Skeletal muscle satellite cell (primary cell): ENCODE measurements at regions not wholly inside any gene's neighbourhood (a gene's known extent, or its start where the extent isn't known, plus 50 kb on each side); places are given as distances from the start of the nearest gene placed in this dataset.

Experiments used
- H3K27me3 ChIP-seq: 2 replicates; pipeline ENCODE4 v1.7.0; 2013; ENCODE audit warnings: low read length; ENCODE audit not compliant: control insufficient read depth, insufficient read depth
- H3K36me3 ChIP-seq: 2 replicates; pipeline ENCODE4 v1.7.0; 2013; ENCODE audit warnings: mild to moderate bottlenecking, control low read depth, low read length; ENCODE audit not compliant: insufficient read depth
- H3K4me1 ChIP-seq: 2 replicates; pipeline ENCODE4 v1.7.0; 2013; ENCODE audit warnings: low read length; ENCODE audit not compliant: control insufficient read depth, insufficient read depth
- H3K4me2 ChIP-seq: 2 replicates; pipeline ENCODE4 v1.7.0; 2013; ENCODE audit warnings: mild to moderate bottlenecking, low read length
- H3K4me3 ChIP-seq: 2 replicates; pipeline ENCODE4 v1.7.0; 2013; ENCODE audit warnings: low read length
- H3K9ac ChIP-seq: 2 replicates; pipeline ENCODE4 v1.7.0; 2013; ENCODE audit warnings: mild to moderate bottlenecking, low read depth, low read length, moderate library complexity
- H3K9me3 ChIP-seq: replicated peaks from 2 replicates; pipeline ENCODE4 v1.7.0; 2013; ENCODE audit warnings: mild to moderate bottlenecking, control low read depth, low read length

- peaks cover 28% of the 10 kb centered on the region for H3K27me3 ChIP-seq
- H3K9me3 ChIP-seq: no peaks in the 10 kb centered on the region
- H3K36me3 ChIP-seq: no peaks in the 10 kb centered on the region
- no peaks in the 10 kb centered on the region for H3K4me1 ChIP-seq
- no peak overlapping the region for H3K9ac ChIP-seq
- no peak overlapping the region for H3K4me2 ChIP-seq
- no peak overlapping the region for H3K4me3 ChIP-seq
Measured at GRCh38 chr22:22389467-22389866, 119.1 kb downstream of the ZNF280B start.

- no peak overlapping the region for H3K9ac ChIP-seq
- no peak overlapping the region for H3K4me3 ChIP-seq
- H3K4me2 ChIP-seq: no peak overlapping the region
- H3K4me1 ChIP-seq: no peaks in the 10 kb centered on the region
- no peaks in the 10 kb centered on the region for H3K36me3 ChIP-seq
- H3K27me3 ChIP-seq: peaks cover 35% of the 10 kb centered on the region
- H3K9me3 ChIP-seq: no peaks in the 10 kb centered on the region
Measured at GRCh38 chr22:22390989-22391388, 117.6 kb downstream of the ZNF280B start.

- Histone ChIP-seq H3K4me1 (no peaks in the 10 kb centered on the region), H3K4me2 (no peak overlapping the region), H3K9ac (no peak overlapping the region), H3K4me3 (no peak overlapping the region), H3K9me3 (no peaks in the 10 kb centered on the region), H3K27me3 (peaks cover 39% of the 10 kb centered on the region), H3K36me3 (no peaks in the 10 kb centered on the region)
Measured at GRCh38 chr22:22391543-22391942, 117.0 kb downstream of the ZNF280B start.

- no peak overlapping the region for H3K9ac ChIP-seq
- no peak overlapping the region for H3K4me2 ChIP-seq
- no peaks in the 10 kb centered on the region for H3K36me3 ChIP-seq
- no peak overlapping the region for H3K4me3 ChIP-seq
- peaks cover 2% of the 10 kb centered on the region for H3K4me1 ChIP-seq
- H3K27me3 ChIP-seq: peaks cover 42% of the 10 kb centered on the region
- no peaks in the 10 kb centered on the region for H3K9me3 ChIP-seq
Measured at GRCh38 chr22:22392131-22392530, 116.4 kb downstream of the ZNF280B start.

GRCh38 chr22:22394591-22394990 lies 114.0 kb downstream of the ZNF280B start:
- H3K4me3 ChIP-seq: no peak overlapping the region
- no peaks in the 10 kb centered on the region for H3K36me3 ChIP-seq
- H3K4me2 ChIP-seq: no peak overlapping the region
- H3K9ac ChIP-seq: no peak overlapping the region
- H3K27me3 ChIP-seq: peaks cover 38% of the 10 kb centered on the region
- no peaks in the 10 kb centered on the region for H3K9me3 ChIP-seq
- peaks cover 10% of the 10 kb centered on the region for H3K4me1 ChIP-seq

GRCh38 chr22:22395245-22395644 lies 113.3 kb downstream of the ZNF280B start:
- H3K4me2 ChIP-seq: no peak overlapping the region
- H3K4me3 ChIP-seq: no peak overlapping the region
- no peak overlapping the region for H3K9ac ChIP-seq
- H3K27me3 ChIP-seq: peaks cover 42% of the 10 kb centered on the region
- H3K9me3 ChIP-seq: no peaks in the 10 kb centered on the region
- peaks cover 10% of the 10 kb centered on the region for H3K4me1 ChIP-seq
- H3K36me3 ChIP-seq: no peaks in the 10 kb centered on the region

GRCh38 chr22:22396741-22397291 lies 111.7 kb downstream of the ZNF280B start:
- no peak overlapping the region for H3K9ac ChIP-seq
- H3K9me3 ChIP-seq: no peaks in the 10 kb centered on the region
- H3K4me1 ChIP-seq: peaks cover 10% of the 10 kb centered on the region
- H3K4me3 ChIP-seq: no peak overlapping the region
- no peak overlapping the region for H3K4me2 ChIP-seq
- peaks cover 44% of the 10 kb centered on the region for H3K27me3 ChIP-seq
- no peaks in the 10 kb centered on the region for H3K36me3 ChIP-seq

- peaks cover 10% of the 10 kb centered on the region for H3K4me1 ChIP-seq
- no peak overlapping the region for H3K4me3 ChIP-seq
- peaks cover 44% of the 10 kb centered on the region for H3K27me3 ChIP-seq
Measured at GRCh38 chr22:22397292-22397870, 111.2 kb downstream of the ZNF280B start.

GRCh38 chr22:22397875-22398524 lies 110.5 kb downstream of the ZNF280B start:
- Histone ChIP-seq H3K27me3 (peaks cover 44% of the 10 kb centered on the region), H3K9ac (no peak overlapping the region), H3K36me3 (no peaks in the 10 kb centered on the region), H3K4me2 (no peak overlapping the region), H3K4me1 (peaks cover 10% of the 10 kb centered on the region), H3K9me3 (no peaks in the 10 kb centered on the region), H3K4me3 (no peak overlapping the region)

More at GRCh38 chr22:22397292-22397870, 111.2 kb downstream of the ZNF280B start:
- no peaks in the 10 kb centered on the region for H3K9me3 ChIP-seq
- H3K9ac ChIP-seq: no peak overlapping the region
- H3K36me3 ChIP-seq: no peaks in the 10 kb centered on the region
- no peak overlapping the region for H3K4me2 ChIP-seq

GRCh38 chr22:22398530-22399327 lies 109.8 kb downstream of the ZNF280B start:
- peaks cover 44% of the 10 kb centered on the region for H3K27me3 ChIP-seq
- H3K9ac ChIP-seq: no peak overlapping the region
- H3K36me3 ChIP-seq: no peaks in the 10 kb centered on the region
- H3K4me3 ChIP-seq: no peak overlapping the region
- no peaks in the 10 kb centered on the region for H3K9me3 ChIP-seq
- no peak overlapping the region for H3K4me2 ChIP-seq
- peaks cover 10% of the 10 kb centered on the region for H3K4me1 ChIP-seq

- H3K9me3 ChIP-seq: no peaks in the 10 kb centered on the region
- H3K36me3 ChIP-seq: no peaks in the 10 kb centered on the region
- no peak overlapping the region for H3K4me2 ChIP-seq
- peaks cover 33% of the 10 kb centered on the region for H3K27me3 ChIP-seq
- H3K4me3 ChIP-seq: no peak overlapping the region
- H3K9ac ChIP-seq: no peak overlapping the region
- H3K4me1 ChIP-seq: peaks cover 10% of the 10 kb centered on the region
Measured at GRCh38 chr22:22400099-22400498, 108.4 kb downstream of the ZNF280B start.
